Kidney (tissue), 13 donors: ENCODE measurements at regions not wholly inside any gene's neighbourhood (a gene's known extent, or its start where the extent isn't known, plus 50 kb on each side); places are given as distances from the start of the nearest gene placed in this dataset.

Experiments
- DNase-seq, 5 donors: peaks; one replicate each; pipeline ENCODE4 v3.0.0-alpha.2; 2013 to 2020
- FAIRE-seq: peaks from 2 replicates; lab custom pipeline; 2012; peaks lifted over from hg19 to GRCh38; lab: Jason Lieb, UNC
- H3K27ac ChIP-seq, 2 donors: one replicate each; pipeline ENCODE4 v1.7.0; 2013; ENCODE audit warnings: low read depth in 2 of 2, low read length in 2 of 2, inconsistent platforms in 1 of 2
- H3K27me3 ChIP-seq: one replicate; pipeline ENCODE4 v1.7.1; 2013; ENCODE audit warnings: low read length, inconsistent platforms; ENCODE audit not compliant: control insufficient read depth, insufficient read depth
- H3K36me3 ChIP-seq, 3 donors: one replicate each; pipeline versions ENCODE4 v1.7.0 to v1.7.1; 2013; ENCODE audit warnings: low read length in 3 of 3, control low read depth in 1 of 3, inconsistent platforms in 1 of 3; ENCODE audit not compliant: insufficient read depth in 3 of 3, control insufficient read depth in 2 of 3
- H3K4me1 ChIP-seq, 3 donors: one replicate each; pipeline versions ENCODE4 v1.7.0 to v1.7.1; 2013; ENCODE audit warnings: low read length in 3 of 3, inconsistent platforms in 1 of 3, low read depth in 1 of 3; ENCODE audit not compliant: control insufficient read depth in 2 of 3, insufficient read depth in 2 of 3
- H3K4me3 ChIP-seq, 3 donors: one replicate each; pipeline versions ENCODE4 v1.7.0 to v1.8.1; 2013; ENCODE audit warnings: low read length in 3 of 3, control low read depth in 1 of 3, inconsistent platforms in 1 of 3
- H3K9ac ChIP-seq, 3 donors: one replicate each; pipeline versions ENCODE4 v1.7.0 to v1.7.1; 2013; ENCODE audit warnings: low read length in 3 of 3, control low read depth in 1 of 3, inconsistent platforms in 1 of 3
- H3K9me3 ChIP-seq, 3 donors: one replicate each; pipeline versions ENCODE4 v1.7.0 to v1.7.1; 2013; ENCODE audit warnings: low read length in 3 of 3, control low read depth in 1 of 3, inconsistent platforms in 1 of 3; ENCODE audit not compliant: control insufficient read depth in 2 of 3, insufficient read depth in 1 of 3
- CTCF ChIP-seq: IDR thresholded peaks from 3 replicates; pipeline ENCODE4 v1.5.1; 2012; ENCODE audit warnings: mild to moderate bottlenecking, moderate library complexity, borderline replicate concordance; ENCODE audit not compliant: insufficient read depth; ENCODE audit errors: extremely low read depth
- intact Hi-C: fragments of 100-400 bp; cut with DNase I; formaldehyde crosslinking; loops from one replicate; pipeline ENCODE4 v1.11.1; 2022
- donor health status: control.
- donor health status: control.
- donor health status: control.
- donor health status: control.
- donor health status: control.
- donor health status: DM: yes; HTN: yes; CAD: no.
- donor health status: Normal renal cell carcinoma (clear cell type).

GRCh38 chr10:3509355-3509754, 275.7 kb downstream of the KLF6 start:
- H3K4me1 ChIP-seq = no peaks in the 10 kb centered on the region
- H3K9ac ChIP-seq = no peak overlapping the region
- no peak overlapping the region for H3K4me3 ChIP-seq
- no peak for DNase-seq
- intact Hi-C loops = no loop called here
- FAIRE-seq = no peak
- TF ChIP-seq CTCF = no peak
- H3K27me3 ChIP-seq = no peaks in the 10 kb centered on the region
- H3K36me3 ChIP-seq = no peaks in the 10 kb centered on the region
- H3K27ac ChIP-seq = no peak overlapping the region
- H3K9me3 ChIP-seq = peaks cover 0 to 3% (median 0%) of the 10 kb centered on the region in 3 donors

- no peak for FAIRE-seq
- no peak overlapping the region for H3K9ac ChIP-seq
- no peak for TF ChIP-seq CTCF
- intact Hi-C loops = no loop called here
- H3K9me3 ChIP-seq = no peaks in the 10 kb centered on the region
- H3K27ac ChIP-seq = no peak overlapping the region
- no peaks in the 10 kb centered on the region for H3K4me1 ChIP-seq
- no peak overlapping the region for H3K4me3 ChIP-seq
- H3K27me3 ChIP-seq = no peaks in the 10 kb centered on the region
- no peaks in the 10 kb centered on the region for H3K36me3 ChIP-seq
- no peak for DNase-seq
These were observed 281.7 kb downstream of the KLF6 start for GRCh38 chr10:3503299-3503698.

- no peak for FAIRE-seq
These were observed 282.3 kb downstream of the KLF6 start for GRCh38 chr10:3502673-3503072.

More at GRCh38 chr10:3502673-3503072, 282.3 kb downstream of the KLF6 start:
- no peaks in the 10 kb centered on the region for H3K4me1 ChIP-seq
- no peak for DNase-seq
- H3K27me3 ChIP-seq = no peaks in the 10 kb centered on the region
- no peak overlapping the region for H3K9ac ChIP-seq
- no peak overlapping the region for H3K27ac ChIP-seq
- no peaks in the 10 kb centered on the region for H3K9me3 ChIP-seq
- H3K4me3 ChIP-seq = no peak overlapping the region
- intact Hi-C loops = no loop called here
- H3K36me3 ChIP-seq = no peaks in the 10 kb centered on the region
- no peak for TF ChIP-seq CTCF
